GM19324 (cell line): ENCODE measurements at regions not wholly inside any gene's neighbourhood (a gene's known extent, or its start where the extent isn't known, plus 50 kb on each side); places are given as distances from the start of the nearest gene placed in this dataset.

Experiments used
- ATAC-seq: cut with Tn5 transposase; IDR thresholded peaks from one replicate; pipeline ENCODE4 v1.9.1; 2021; ENCODE audit warnings: mild to moderate bottlenecking, moderate library complexity; ENCODE audit not compliant: unreplicated experiment, low FRiP score

DNA sequence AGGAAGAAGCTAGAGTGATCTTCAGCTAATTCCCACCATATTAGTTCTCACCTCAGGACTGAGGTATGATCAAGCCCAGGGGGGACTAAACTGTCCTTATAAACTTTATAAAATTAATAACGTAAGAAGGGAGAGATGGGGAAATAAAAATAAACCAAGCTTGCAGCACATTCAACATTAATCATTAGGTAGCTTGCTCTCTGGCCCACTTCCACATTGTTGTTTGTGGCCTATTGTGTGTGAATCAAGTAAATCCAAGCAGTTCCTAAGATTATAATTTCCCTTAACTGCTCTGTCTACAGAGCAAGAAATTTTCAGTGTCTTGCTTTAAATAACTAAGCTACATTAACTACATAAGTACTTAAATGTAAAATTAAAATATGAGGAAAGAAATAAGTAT is 131.3 kb upstream of the ABCA1 start:
- no peak for ATAC-seq

- no peak for ATAC-seq
These were observed 134.4 kb upstream of the ABCA1 start for GRCh38 chr9:105062222-105062855.

- ATAC-seq, result no peak
These were observed 136.5 kb upstream of the ABCA1 start for GRCh38 chr9:105064248-105065097.

GRCh38 chr9:105065098-105066088 is 137.4 kb upstream of the ABCA1 start:
- no peak for ATAC-seq

- ATAC-seq, result no peak
These were observed 138.4 kb upstream of the ABCA1 start for GRCh38 chr9:105066275-105066865.

DNA sequence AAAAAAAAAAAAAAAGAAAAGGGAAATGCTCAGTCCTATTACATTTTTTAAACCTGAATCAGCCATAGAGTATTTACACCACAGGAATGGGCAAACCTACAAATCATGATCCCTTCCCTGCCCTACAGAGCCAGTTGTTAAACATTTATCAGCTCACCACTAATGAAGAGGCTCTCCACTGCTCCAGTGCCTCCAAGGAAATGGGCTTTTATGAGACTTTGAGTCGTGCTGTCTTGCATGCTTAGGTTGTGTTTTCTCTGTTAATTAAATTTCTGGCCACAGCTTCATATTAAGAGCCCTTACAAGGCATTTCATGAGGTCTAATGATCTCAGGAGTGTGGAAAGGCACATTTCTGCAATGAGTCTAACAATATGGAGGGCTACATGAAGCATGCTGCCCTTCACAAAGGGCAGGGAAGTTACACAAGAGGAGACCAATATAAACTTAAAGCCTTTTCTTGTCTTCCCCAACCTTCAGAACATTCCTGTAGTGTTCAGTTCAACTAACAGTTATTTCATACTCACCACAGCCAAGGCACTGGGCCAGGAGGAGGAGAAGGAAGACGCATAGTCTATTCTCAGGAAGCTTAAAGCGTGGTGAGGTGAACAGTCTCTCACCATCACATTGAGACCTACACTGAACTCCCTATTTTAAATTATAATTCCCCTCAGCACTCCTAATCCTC is 140.1 kb upstream of the ABCA1 start:
- ATAC-seq, result no peak

- ATAC-seq, result no peak
These were observed 141.3 kb upstream of the ABCA1 start for GRCh38 chr9:105069285-105069684.

DNA sequence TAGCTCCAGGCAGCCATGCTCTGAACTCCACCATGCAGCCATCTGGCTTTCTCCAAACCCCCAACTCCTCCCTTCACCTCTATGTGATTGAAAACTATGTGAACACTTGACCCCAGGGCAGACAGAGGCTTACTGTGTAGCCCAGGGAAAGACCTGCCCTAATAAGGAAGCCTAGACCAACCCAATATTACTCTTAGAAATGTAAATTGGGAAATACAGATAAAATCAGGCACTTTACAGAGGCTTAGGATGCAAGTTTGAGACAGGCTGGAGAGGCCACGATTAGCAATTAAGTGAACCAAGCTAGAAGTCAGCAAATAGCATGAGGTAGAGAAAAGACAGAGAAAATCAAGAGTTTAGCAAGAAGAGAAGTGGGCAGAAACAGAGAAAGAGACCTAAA is 141.7 kb upstream of the ABCA1 start:
- no peak for ATAC-seq

DNA sequence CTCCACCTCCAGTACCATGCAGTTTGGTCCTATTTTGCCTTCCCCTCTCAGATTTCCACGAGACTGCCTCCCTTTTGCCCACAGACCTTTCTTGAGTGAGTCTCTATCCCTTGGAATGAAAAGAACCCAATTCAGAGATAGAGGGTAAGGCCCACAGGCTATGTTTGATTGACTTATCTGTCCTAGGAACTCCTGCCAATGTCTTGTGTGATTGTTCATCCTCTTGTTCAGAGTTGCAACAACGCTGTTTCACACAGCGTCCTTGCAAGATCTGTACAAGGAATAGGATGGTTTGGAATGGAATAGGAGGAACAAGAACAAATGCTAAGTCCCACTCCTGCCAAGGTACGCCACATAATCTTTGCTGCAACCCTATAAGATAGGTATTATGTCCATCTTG is 142.2 kb upstream of the ABCA1 start:
- no peak for ATAC-seq

GRCh38 chr9:105072476-105072875 is 144.5 kb upstream of the ABCA1 start:
- no peak for ATAC-seq

GRCh38 chr9:105073147-105073546 is 145.2 kb upstream of the ABCA1 start:
- ATAC-seq, result no peak

DNA sequence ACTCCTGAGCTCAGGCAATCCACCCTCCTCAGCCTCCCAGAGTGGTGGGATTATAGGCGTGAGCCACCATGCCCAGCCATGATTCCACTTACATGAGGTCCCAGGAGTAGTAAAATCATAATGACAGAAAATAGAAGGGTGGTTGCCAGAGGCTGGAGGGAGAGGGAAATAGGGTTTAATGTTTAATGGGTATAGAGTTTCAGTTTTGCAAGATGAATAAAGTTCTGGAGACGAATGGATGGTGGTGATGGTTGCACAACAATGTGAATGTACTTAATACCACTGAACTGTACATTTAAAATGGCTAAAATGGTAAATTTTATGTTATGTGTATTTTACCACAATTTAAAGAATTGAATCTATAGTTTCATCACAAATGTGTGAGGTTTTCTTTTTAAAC is 146.5 kb upstream of the ABCA1 start:
- no peak for ATAC-seq

DNA sequence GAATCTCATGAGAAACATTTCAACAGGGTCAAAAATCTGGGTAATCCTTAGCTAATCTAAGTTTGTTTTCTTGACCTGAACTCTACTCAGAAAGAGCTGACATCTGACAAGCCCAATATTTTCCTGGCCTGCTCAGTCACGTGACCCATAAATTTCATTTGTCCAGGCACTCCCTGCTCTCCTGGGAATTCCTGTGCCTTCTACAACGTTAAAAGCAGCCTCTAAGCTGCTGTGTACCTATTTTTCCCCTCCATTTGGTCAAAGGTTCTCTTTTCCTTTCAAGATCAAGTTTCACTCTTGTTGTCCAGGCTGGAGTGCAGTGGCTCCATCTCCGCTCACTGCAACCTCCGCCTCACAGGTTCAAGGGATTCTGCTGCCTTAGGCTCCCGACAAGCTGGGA is 148.8 kb upstream of the ABCA1 start:
- ATAC-seq, result no peak

- ATAC-seq, result no peak
These were observed 151.5 kb upstream of the ABCA1 start for GRCh38 chr9:105079457-105079856.

GRCh38 chr9:105082843-105083242 is 154.9 kb upstream of the ABCA1 start:
- ATAC-seq, result no peak

GRCh38 chr9:105083256-105083655 is 155.3 kb upstream of the ABCA1 start:
- ATAC-seq, result no peak

GRCh38 chr9:105087910-105088898 is 156.2 kb upstream of the SLC44A1 start:
- no peak for ATAC-seq

- ATAC-seq, result no peak
These were observed 154.6 kb upstream of the SLC44A1 start for GRCh38 chr9:105089874-105090273.
